GM12891 (cell line): ENCODE measurements at regions not wholly inside any gene's neighbourhood (a gene's known extent, or its start where the extent isn't known, plus 50 kb on each side); places are given as distances from the start of the nearest gene placed in this dataset.
"Not testable (repeated sequence)": the region's sequence is repeated elsewhere in the genome, so short reads cannot be mapped to it uniquely, and the experiment has no call there.

Experiments
- DNase-seq: peaks from one replicate; pipeline ENCODE4 v3.0.0; 2011; ENCODE audit warnings: low spot score; ENCODE audit not compliant: insufficient read length
- FAIRE-seq: peaks from 2 replicates; lab custom pipeline; 2011; peaks lifted over from hg19 to GRCh38; lab: Jason Lieb, UNC
- PAX5 ChIP-seq: IDR thresholded peaks from 2 replicates; pipeline ENCODE4 v1.6.1; 2011; ENCODE audit warnings: low read length, moderate library complexity, mild to moderate bottlenecking; ENCODE audit not compliant: insufficient read depth, severe bottlenecking
- POLR2A ChIP-seq: IDR thresholded peaks from 2 replicates; pipeline ENCODE4 v1.6.1; 2011; ENCODE audit warnings: low read depth, low read length, control low read depth
- POLR2AphosphoS5 ChIP-seq: IDR thresholded peaks from 2 replicates; pipeline ENCODE4 v1.6.1; 2011; ENCODE audit warnings: low read depth, low read length, control low read depth
- POU2F2 ChIP-seq: IDR thresholded peaks from 2 replicates; pipeline ENCODE4 v1.6.1; 2011; ENCODE audit warnings: low read depth, mild to moderate bottlenecking, control low read depth, low read length, moderate library complexity
- SPI1 ChIP-seq: IDR thresholded peaks from 2 replicates; pipeline ENCODE4 v1.6.1; 2011; ENCODE audit warnings: low read depth, low read length, control low read depth
- TAF1 ChIP-seq: IDR thresholded peaks from 2 replicates; pipeline ENCODE4 v1.6.1; 2011; ENCODE audit warnings: low read depth, low read length, control low read depth

GRCh38 chr4:153098427-153098826 lies 105.8 kb upstream of the TRIM2 start:
- FAIRE-seq = no peak
- no peak for DNase-seq
- TF ChIP-seq POLR2AphosphoS5 (no peak), SPI1 (no peak), PAX5 (no peak), TAF1 (no peak), POU2F2 (no peak), POLR2A (no peak)

DNA sequence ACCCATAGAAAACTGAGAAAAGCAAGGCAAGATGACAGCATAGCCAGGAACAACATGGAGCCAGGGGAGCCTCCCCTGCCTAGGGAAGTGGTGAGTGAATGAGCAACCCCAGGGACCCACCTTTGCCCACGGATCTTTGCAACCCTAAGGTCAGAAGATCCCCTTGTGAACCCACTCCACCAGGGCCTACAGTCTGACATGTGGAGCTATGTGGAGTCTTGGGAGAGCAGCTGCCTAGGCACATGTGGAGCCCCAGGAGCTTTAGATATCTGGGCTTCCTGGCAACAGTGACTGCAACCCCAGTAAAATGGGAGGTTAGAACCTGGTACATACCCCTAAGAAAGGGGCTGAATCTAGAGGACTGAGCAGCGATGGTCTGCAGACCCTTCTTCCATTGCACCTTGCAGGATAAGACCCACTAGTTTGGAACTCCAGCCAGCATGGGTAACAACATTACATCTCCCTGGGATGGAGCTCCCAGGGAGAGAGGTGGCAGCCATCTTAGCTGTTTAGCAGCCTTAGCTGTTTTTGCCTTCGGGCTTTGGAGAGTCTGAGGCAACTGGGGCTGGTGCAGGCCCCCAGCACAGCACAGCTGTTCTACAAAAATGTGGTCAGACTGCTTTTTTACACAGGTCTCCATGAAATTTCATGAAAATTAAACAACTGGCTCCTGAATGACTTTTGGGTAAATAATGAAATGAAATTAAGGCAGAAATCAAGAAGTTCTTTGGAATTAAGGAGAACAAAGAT lies 104.7 kb upstream of the TRIM2 start:
- no peak for TF ChIP-seq SPI1
- no peak for TF ChIP-seq TAF1
- TF ChIP-seq POLR2AphosphoS5 = no peak
- TF ChIP-seq PAX5 = no peak
- TF ChIP-seq POU2F2 = no peak
- TF ChIP-seq POLR2A = no peak
- no peak for FAIRE-seq
- no peak for DNase-seq

DNA sequence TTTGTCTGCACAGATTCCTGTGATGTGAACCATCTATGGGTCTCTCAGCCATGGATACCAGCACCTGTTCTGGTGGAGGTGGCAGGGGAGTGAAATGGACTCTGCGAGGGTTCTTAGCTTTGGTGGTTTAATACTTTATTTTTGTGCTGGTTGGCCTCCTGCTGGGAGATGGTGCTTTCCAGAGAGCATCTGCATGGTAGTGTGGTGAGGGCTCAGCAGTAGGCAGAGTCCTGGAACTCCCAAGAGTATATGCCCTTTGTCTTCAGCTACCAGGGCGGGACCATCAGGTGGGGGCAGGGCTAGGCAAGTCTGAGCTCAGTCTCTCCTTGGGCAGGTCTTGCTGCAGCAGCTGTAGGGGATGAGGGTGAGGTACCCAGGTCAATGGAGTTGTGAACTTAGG lies 97.5 kb upstream of the TRIM2 start:
- FAIRE-seq, DNase-seq: not testable (repeated sequence)

GRCh38 chr4:153107246-153107645 lies 97.0 kb upstream of the TRIM2 start:
- DNase-seq = no peak
- FAIRE-seq = no peak
- no peak for TF ChIP-seq POLR2AphosphoS5
- no peak for TF ChIP-seq SPI1
- TF ChIP-seq POLR2A = no peak
- no peak for TF ChIP-seq POU2F2
- TF ChIP-seq TAF1 = no peak
- TF ChIP-seq PAX5 = no peak

DNA sequence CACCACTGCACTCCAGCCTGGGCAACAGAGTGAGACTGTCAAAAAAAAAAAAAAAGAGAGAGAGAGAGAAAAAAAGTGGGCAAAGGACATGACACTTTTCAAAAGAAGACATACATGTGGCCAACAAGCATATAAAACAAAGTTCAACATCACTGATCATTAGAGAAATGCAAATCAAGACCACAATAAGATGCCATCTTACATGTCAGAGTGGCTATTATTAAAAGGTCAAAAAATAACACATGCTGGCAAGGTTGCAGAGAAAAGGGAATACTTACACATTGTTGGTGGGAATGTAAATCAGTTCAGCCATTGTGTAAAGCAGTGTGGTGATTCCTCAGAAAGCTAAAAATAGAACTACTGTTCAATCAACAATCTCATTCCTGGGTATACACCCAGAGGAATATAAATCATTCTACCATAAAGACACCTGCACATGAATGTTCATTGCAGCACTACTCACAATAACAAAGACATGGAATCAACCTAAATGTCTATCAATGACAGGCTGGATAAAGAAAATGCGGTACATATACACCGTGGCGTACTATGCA lies 94.9 kb upstream of the TRIM2 start:
- no peak for TF ChIP-seq SPI1
- TF ChIP-seq POLR2AphosphoS5 = no peak
- no peak for TF ChIP-seq POU2F2
- peak; percentile 41 for FAIRE-seq
- no peak for DNase-seq

DNA sequence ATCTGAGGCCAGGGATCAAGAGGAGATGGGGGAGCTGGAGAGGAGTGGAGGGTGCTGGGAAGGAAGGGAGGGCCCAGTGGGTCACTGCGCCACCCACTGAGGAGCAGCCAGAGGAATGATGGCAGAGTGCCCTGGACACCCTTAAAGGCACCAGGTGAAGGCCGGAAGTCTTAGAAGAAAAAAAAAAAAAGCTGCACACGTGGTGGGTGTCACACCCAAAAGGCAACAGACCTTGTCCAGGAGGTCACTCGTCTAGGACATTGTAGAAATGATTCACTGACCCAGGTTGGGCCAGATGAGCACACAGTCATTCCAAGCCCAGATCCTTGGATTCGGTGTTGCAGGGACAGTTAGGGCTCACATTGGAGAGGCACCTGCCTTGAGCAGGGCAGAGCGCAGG lies 93.5 kb upstream of the TRIM2 start:
- no peak for DNase-seq
- TF ChIP-seq POLR2A = no peak
- no peak for TF ChIP-seq SPI1
- TF ChIP-seq POU2F2 = no peak
- TF ChIP-seq POLR2AphosphoS5 = no peak
- TF ChIP-seq PAX5 = no peak
- TF ChIP-seq TAF1 = no peak
- no peak for FAIRE-seq

DNA sequence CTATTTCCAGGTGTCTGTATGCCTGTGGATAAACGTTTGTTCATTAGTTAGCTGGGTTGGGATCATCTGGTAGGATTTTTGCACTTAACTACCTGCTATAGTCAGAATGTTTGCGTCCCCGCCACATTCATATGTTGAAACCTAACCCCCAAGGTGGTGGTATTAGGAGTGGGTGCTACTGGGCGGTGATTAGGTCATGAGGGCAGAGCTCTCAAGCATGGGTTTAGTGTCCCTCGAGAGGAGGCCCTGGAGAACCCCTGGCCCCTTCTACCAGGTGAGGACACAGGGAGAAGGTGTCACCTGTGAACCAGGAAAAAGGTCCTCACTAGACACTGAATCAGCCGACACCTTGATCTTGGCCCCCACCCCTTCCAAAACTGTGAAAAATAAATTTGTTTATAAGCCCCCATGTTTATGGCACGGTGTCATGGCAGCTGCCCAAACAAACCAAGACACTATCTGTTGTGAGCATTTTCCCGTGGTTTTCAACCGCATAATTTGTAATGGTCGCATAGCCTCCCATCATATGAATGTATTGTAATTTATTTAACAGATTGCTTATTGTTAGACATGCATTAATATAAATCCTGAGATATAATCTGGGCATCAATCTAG lies 92.7 kb upstream of the TRIM2 start:
- DNase-seq (no peak), FAIRE-seq (no peak)
- no peak for TF ChIP-seq SPI1
- no peak for TF ChIP-seq PAX5
- TF ChIP-seq POU2F2 = no peak
- no peak for TF ChIP-seq POLR2AphosphoS5
- TF ChIP-seq TAF1 = no peak

GRCh38 chr4:153112041-153112441 lies 92.2 kb upstream of the TRIM2 start:
- no peak for TF ChIP-seq TAF1
- FAIRE-seq = no peak

DNA sequence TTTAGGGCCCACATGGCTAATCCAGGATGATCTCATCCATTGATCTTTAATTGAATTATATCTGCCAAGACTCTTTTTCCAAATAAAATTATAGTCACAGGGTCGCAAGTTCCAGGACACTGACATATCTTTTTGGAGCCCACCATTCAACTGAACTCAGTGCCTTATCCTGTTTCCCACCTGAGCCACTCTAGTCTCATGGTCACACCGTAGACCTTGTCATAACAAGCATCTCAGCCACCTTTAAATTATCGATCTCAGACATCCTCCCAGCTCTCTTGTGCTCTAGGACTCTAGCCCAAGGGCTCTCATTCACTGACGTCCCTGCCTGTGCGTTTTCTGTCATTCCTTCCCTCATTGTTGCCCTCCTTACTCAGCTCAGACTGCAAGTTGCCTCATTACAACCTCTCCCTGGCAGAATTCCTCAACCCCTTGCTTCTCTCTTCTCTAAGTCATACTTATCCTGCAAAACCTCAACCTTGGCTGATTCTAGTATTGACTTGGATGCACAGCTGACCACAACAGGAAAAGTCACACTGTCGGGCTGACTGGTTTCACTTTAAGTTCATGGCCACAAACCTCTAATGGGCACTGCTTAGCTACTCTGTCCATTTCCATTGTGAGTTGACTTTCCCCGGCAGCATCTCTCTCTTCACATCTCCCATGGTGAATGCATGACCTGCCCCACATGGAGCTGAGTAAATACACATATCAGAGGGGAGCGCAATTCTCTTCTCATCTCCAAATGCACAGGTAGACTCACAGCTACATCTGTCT lies 91.0 kb upstream of the TRIM2 start:
- peak; percentile 35 for FAIRE-seq
- no peak for DNase-seq
- TF ChIP-seq PAX5 = no peak
- no peak for TF ChIP-seq TAF1
- TF ChIP-seq POLR2AphosphoS5 = no peak
- no peak for TF ChIP-seq SPI1
- TF ChIP-seq POU2F2 = no peak
- no peak for TF ChIP-seq POLR2A

More at GRCh38 chr4:153112041-153112441, 92.2 kb upstream of the TRIM2 start:
- DNase-seq = no peak
